ENCODE measurements at regions not wholly inside any gene's neighbourhood (a gene's known extent, or its start where the extent isn't known, plus 50 kb on each side); places are given as distances from the start of the nearest gene placed in this dataset.

DNA sequence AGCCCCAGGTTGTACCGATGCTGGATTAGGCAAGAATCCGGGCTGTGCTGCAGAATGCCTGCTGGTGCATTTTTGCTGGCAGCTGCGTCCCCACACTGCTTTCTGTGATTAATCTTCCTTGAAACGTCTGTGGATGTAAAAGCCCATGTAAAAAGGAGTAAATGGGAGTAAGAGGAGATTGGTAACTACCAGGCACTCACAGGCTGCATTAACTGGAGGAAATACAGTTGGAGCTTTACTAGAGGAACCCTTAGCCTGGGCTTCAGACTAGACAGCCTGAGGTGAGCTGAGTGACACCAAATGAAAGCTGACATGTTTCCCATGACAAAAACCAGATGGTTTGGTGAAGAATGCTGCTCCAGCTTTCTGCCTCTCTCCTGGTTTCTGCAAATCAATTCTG, 190.4 kb upstream of the GAS1 start:
- 53 to 65% methylated on average over 4 of the region's 4 CpGs for WGBS, 2 donors
- Histone ChIP-seq H3K36me3 (no peaks in the 10 kb centered on the region), H3K4me3 (no peak overlapping the region), H3K4me1 (no peaks in the 10 kb centered on the region), H3K27me3 (peaks cover 0 to 21% (median 2%) of the 10 kb centered on the region in 7 donors), H3K27ac (no peak overlapping the region), H3K9me3 (peaks cover 0 to 13% (median 0%) of the 10 kb centered on the region in 11 donors)
- DNase-seq: no peak
- no peak for ATAC-seq
- TF ChIP-seq CTCF (IDR thresholded peaks at IDR 0.05): no peak
- intact Hi-C loops (cut with DNase I): no loop called here

- WGBS, 2 donors: 84 to 88% methylated on average over 1 of the region's 1 CpG
- Histone ChIP-seq H3K27ac (no peak overlapping the region), H3K9me3 (peaks cover 0 to 7% (median 0%) of the 10 kb centered on the region in 11 donors), H3K36me3 (no peaks in the 10 kb centered on the region), H3K27me3 (peaks cover 0 to 21% (median 2%) of the 10 kb centered on the region in 7 donors), H3K4me3 (no peak overlapping the region), H3K4me1 (no peaks in the 10 kb centered on the region)
- TF ChIP-seq CTCF (IDR thresholded peaks at IDR 0.05): no peak
- ATAC-seq: no peak
- intact Hi-C loops (cut with DNase I): no loop called here
- DNase-seq: no peak
Measured at GRCh38 chr9:87138128-87139040, 191.1 kb upstream of the GAS1 start.

DNA sequence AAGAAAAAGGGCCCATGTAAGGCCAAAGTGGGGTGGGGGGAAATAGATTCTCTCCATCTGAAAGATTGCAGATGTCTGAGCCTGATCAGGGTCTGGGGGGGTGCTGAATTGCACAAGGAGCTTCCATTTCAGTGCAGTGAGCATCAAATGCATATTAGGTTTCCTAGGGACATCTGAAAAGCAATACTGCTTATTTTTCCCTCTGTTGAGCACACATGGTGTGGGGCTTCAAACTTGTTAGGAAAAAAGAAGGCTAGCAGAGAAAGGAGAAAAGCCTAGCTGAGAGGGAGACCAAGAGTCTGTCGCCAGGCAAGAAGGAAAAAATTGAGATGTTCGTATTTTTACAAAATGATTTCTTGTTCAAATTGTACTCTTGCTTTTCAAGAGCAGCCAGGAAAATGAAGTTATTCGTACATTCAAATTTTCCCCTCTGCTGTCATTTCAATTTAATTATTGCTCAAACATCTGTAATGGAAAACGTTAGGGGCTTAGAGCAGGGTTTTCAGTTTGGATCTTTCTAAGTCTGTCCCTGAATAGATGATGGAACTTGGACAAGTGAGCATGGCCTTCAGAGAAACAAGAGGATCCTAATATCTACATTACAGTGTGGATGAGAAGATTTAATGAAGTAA, 191.9 kb upstream of the GAS1 start:
- Histone ChIP-seq H3K4me3 (no peak overlapping the region), H3K4me1 (no peaks in the 10 kb centered on the region), H3K27me3 (peaks cover 0 to 21% (median 2%) of the 10 kb centered on the region in 7 donors), H3K36me3 (no peaks in the 10 kb centered on the region), H3K9me3 (peaks cover 0 to 3% (median 0%) of the 10 kb centered on the region in 11 donors), H3K27ac (no peak overlapping the region)
- TF ChIP-seq CTCF (IDR thresholded peaks at IDR 0.05): no peak
- intact Hi-C loops (cut with DNase I): no loop called here
- ATAC-seq (no peak), DNase-seq (no peak)
- 85 to 90% methylated on average over 4 of the region's 4 CpGs for WGBS, 2 donors

GRCh38 chr9:87140142-87140541, 192.8 kb upstream of the GAS1 start:
- ATAC-seq (no peak), DNase-seq (no peak)
- no peak for TF ChIP-seq CTCF (IDR thresholded peaks at IDR 0.05)
- intact Hi-C loops (cut with DNase I): no loop called here
- Histone ChIP-seq H3K27ac (no peak overlapping the region), H3K4me3 (no peak overlapping the region), H3K36me3 (no peaks in the 10 kb centered on the region), H3K27me3 (peaks cover 0 to 21% (median 2%) of the 10 kb centered on the region in 7 donors), H3K9me3 (no peaks in the 10 kb centered on the region), H3K4me1 (no peaks in the 10 kb centered on the region)
- 93 to 94% methylated on average over 4 of the region's 4 CpGs for WGBS, 2 donors
